GM21515 (cell line): ENCODE measurements at regions not wholly inside any gene's neighbourhood (a gene's known extent, or its start where the extent isn't known, plus 50 kb on each side); places are given as distances from the start of the nearest gene placed in this dataset.
"Not testable (repeated sequence)": the region's sequence is repeated elsewhere in the genome, so short reads cannot be mapped to it uniquely, and the experiment has no call there.

Experiments used
- ATAC-seq: cut with Tn5 transposase; IDR thresholded peaks from one replicate; pipeline ENCODE4 v1.9.1; 2021; ENCODE audit not compliant: unreplicated experiment

GRCh38 chr18:33820517-33821371 lies 242.7 kb downstream of the ASXL3 start:
- no peak for ATAC-seq

DNA sequence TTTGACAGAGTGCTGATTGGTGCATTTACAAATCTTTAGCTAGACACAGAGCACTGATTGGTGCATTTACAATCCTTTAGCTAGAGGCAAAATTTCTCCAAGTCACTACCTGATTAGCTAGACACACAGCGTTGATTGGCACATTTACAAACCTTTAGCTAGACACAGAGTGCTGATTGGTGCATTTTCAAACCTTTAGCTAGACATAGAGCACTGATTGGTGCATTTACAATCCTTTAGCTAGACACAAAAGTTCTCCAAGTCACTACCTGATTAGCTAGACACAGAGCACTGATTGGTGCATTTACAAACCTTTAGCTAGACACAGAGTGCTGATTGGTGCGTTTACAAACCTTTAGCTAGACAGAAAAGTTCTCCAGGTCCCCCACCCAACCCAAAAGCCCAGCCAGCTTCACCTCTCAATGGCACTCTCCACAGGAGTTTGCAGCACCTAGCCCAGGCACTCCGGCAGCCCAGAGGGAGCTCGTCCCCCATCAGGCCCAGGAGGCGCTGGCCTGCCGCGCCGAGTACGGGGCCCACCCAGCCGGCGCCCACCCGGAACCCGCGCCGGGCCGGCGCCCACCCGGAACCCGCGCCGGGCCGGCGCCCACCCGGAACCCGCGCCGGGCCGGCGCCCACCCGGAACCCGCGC lies 241.8 kb downstream of the ASXL3 start:
- ATAC-seq, result not testable (repeated sequence)

DNA sequence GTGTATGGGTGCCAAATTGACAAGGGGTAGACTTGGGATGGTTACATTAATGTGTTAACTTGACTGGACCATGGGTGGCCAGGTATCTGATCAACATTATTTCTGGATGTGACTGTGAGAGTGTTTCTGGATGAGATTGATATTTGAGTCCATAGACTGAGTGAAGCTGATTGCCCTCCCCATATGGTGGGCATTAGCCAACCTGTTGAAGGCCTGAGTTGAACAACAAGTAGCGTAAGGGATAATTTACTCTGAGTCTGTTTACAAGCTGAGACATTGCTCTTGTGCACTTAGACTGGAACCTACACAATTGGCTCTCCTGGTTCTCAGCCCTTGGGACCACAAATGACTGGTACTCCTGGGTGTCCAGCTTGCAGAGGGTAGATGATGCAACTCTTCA lies 240.1 kb downstream of the ASXL3 start:
- no peak for ATAC-seq

- ATAC-seq, result no peak
Observed at GRCh38 chr18:33817096-33817495, 239.1 kb downstream of the ASXL3 start.

GRCh38 chr18:33814546-33814945 lies 236.5 kb downstream of the ASXL3 start:
- no peak for ATAC-seq

- ATAC-seq, result no peak
Observed at GRCh38 chr18:33812186-33812585, 234.2 kb downstream of the ASXL3 start.

DNA sequence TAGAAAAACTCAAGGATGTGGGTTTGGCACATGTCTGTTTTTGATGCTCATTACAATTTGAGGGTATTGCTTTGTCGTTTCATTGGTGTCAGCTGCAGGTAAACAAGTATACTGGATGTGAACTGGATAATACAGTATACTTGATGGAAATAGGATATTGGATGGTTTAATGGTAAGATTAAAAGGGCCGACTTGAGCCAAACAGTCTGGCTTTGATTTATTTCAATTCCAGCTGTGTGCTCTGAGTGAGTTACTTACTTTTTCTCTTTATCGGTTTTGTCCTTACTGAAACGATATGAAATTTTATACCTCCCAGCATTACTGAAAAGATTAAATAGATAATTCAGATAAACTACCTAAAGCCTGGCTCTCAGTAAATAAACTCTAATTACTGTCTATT lies 227.6 kb downstream of the ASXL3 start:
- ATAC-seq, result no peak

GRCh38 chr18:33804258-33804657 lies 226.2 kb downstream of the ASXL3 start:
- ATAC-seq, result no peak

GRCh38 chr18:33803636-33804035 lies 225.6 kb downstream of the ASXL3 start:
- no peak for ATAC-seq

- no peak for ATAC-seq
Observed at GRCh38 chr18:33802955-33803354, 224.9 kb downstream of the ASXL3 start.
